ENCODE measurements at regions not wholly inside any gene's neighbourhood (a gene's known extent, or its start where the extent isn't known, plus 50 kb on each side); places are given as distances from the start of the nearest gene placed in this dataset.

DNA sequence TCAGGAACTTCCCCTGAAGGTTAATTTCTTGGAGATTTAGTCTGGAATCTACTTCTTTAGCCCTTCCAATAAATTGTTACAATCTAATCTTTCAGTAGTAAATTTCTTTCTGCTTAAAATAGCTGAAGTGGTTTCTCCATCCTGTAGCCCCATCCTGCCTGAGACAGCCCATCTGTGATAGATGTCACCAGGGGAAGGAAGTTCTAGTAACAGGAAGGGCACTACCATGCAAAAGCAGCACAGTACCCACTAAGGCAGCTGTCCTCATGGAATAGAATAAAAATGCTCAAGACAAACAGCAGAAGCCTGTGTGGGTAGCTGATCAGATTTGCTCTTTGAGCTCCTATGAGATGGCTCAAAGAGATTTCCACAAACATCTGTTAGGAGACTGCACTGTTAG is 1036.5 kb downstream of the SLITRK5 start:
- TF ChIP-seq, protein P1, sequence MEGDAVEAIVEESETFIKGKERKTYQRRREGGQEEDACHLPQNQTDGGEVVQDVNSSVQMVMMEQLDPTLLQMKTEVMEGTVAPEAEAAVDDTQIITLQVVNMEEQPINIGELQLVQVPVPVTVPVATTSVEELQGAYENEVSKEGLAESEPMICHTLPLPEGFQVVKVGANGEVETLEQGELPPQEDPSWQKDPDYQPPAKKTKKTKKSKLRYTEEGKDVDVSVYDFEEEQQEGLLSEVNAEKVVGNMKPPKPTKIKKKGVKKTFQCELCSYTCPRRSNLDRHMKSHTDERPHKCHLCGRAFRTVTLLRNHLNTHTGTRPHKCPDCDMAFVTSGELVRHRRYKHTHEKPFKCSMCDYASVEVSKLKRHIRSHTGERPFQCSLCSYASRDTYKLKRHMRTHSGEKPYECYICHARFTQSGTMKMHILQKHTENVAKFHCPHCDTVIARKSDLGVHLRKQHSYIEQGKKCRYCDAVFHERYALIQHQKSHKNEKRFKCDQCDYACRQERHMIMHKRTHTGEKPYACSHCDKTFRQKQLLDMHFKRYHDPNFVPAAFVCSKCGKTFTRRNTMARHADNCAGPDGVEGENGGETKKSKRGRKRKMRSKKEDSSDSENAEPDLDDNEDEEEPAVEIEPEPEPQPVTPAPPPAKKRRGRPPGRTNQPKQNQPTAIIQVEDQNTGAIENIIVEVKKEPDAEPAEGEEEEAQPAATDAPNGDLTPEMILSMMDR (conservative IDR thresholded peaks at IDR 0.05): no peak
- TF ChIP-seq EZH2 (IDR thresholded peaks at IDR 0.05; ENCODE audit: low read depth): no peak
